SU-DHL-6 (cell line): ENCODE measurements at regions not wholly inside any gene's neighbourhood (a gene's known extent, or its start where the extent isn't known, plus 50 kb on each side); places are given as distances from the start of the nearest gene placed in this dataset.

Experiments used
- H2AFZ ChIP-seq: fragments of 200-600 bp; sonication (generic); 2 replicates; pipeline ENCODE4 v1.6.1; 2014; ENCODE audit warnings: low read depth, mild to moderate bottlenecking, moderate library complexity, mixed read lengths, antibody characterized with exemption, low read length; ENCODE audit not compliant: severe bottlenecking
- H3F3A ChIP-seq: fragments of 200-600 bp; shearing (Covaris generic); 2 replicates; pipeline ENCODE4 v1.6.0; 2016; ENCODE audit warnings: antibody characterized with exemption, mild to moderate bottlenecking; ENCODE audit not compliant: insufficient read depth
- H3K27ac ChIP-seq: fragments of 200-600 bp; sonication (generic); 2 replicates; pipeline ENCODE4 v1.5.1; 2016; ENCODE audit warnings: low read depth, mild to moderate bottlenecking, low read length, moderate library complexity, mixed read lengths
- H3K27me3 ChIP-seq: fragments of 200-600 bp; sonication (generic), shearing (Covaris generic); 2 replicates; pipeline ENCODE4 v1.6.0; 2014; ENCODE audit warnings: mild to moderate bottlenecking, low read length
- H3K36me3 ChIP-seq: fragments of 200-600 bp; sonication (generic); 2 replicates; pipeline ENCODE4 v1.6.1; 2014; ENCODE audit warnings: mild to moderate bottlenecking, low read length, mixed read lengths
- H3K4me2 ChIP-seq: fragments of 300-600, 200-600 bp; shearing (Covaris generic), sonication (generic); 2 replicates; pipeline ENCODE4 v1.6.0; 2014; ENCODE audit warnings: low read length, low read depth, mild to moderate bottlenecking; ENCODE audit not compliant: poor library complexity, severe bottlenecking
- H3K4me3 ChIP-seq: fragments of 200-600 bp; sonication (generic); 2 replicates; pipeline ENCODE4 v1.5.1; 2014; ENCODE audit warnings: antibody characterized with exemption, low read length, mild to moderate bottlenecking, mixed read lengths; ENCODE audit not compliant: insufficient read depth, poor library complexity, severe bottlenecking
- H3K79me2 ChIP-seq: fragments of 200-600 bp; sonication (generic); 2 replicates; pipeline ENCODE4 v1.6.1; 2014; ENCODE audit warnings: mild to moderate bottlenecking, low read length, moderate library complexity; ENCODE audit not compliant: insufficient read depth
- H3K9ac ChIP-seq: fragments of 200-600 bp; sonication (generic); 2 replicates; pipeline ENCODE4 v1.7.0; 2014; ENCODE audit warnings: mild to moderate bottlenecking, low read length
- H3K9me2 ChIP-seq: fragments of 200-600 bp; sonication (generic); replicated peaks from 2 replicates; pipeline ENCODE4 v1.6.1; 2014; ENCODE audit warnings: low read length; ENCODE audit not compliant: insufficient read depth
- H3K9me3 ChIP-seq: fragments of 200-600 bp; sonication (generic); 2 replicates; pipeline ENCODE4 v1.6.1; 2014; ENCODE audit warnings: low read length, mixed read lengths; ENCODE audit not compliant: insufficient read depth
- H4K20me1 ChIP-seq: fragments of 200-600 bp; sonication (generic); 2 replicates; pipeline ENCODE4 v1.6.1; 2014; ENCODE audit warnings: low read depth, mild to moderate bottlenecking, antibody characterized with exemption, low read length, moderate library complexity, mixed read lengths
- CTCF ChIP-seq: fragments of 200-600 bp; sonication (generic); IDR thresholded peaks from one replicate; pipeline ENCODE4 v1.5.1; 2017; ENCODE audit warnings: antibody characterized with exemption, mild to moderate bottlenecking, low read length, moderate library complexity; ENCODE audit not compliant: insufficient read depth, poor library complexity, severe bottlenecking
- EZH2phosphoT487 ChIP-seq: fragments of 200-600 bp; sonication (generic), shearing (Covaris generic); conservative IDR thresholded peaks from 2 replicates; pipeline ENCODE4 v1.6.1; 2018; ENCODE audit warnings: mild to moderate bottlenecking, antibody characterized with exemption, low read length, moderate library complexity, mixed read lengths

- no peaks in the 10 kb centered on the region for H3K36me3 ChIP-seq
- H3K27ac ChIP-seq, result no peak overlapping the region
- no peaks in the 10 kb centered on the region for H3K27me3 ChIP-seq
- no peaks in the 10 kb centered on the region for H3F3A ChIP-seq
- no peak overlapping the region for H3K4me3 ChIP-seq
- no peaks in the 10 kb centered on the region for H3K9me3 ChIP-seq
- TF ChIP-seq CTCF (no peak), EZH2phosphoT487 (no peak)
- no peak overlapping the region for H3K9ac ChIP-seq
- H3K79me2 ChIP-seq, result no peaks in the 10 kb centered on the region
- no peaks in the 10 kb centered on the region for H4K20me1 ChIP-seq
- no peak overlapping the region for H3K4me2 ChIP-seq
- H2AFZ ChIP-seq, result no peak overlapping the region
- no peaks in the 10 kb centered on the region for H3K9me2 ChIP-seq
These were observed 221.0 kb upstream of the NWD2 start for GRCh38 chr4:37023504-37023903.

DNA sequence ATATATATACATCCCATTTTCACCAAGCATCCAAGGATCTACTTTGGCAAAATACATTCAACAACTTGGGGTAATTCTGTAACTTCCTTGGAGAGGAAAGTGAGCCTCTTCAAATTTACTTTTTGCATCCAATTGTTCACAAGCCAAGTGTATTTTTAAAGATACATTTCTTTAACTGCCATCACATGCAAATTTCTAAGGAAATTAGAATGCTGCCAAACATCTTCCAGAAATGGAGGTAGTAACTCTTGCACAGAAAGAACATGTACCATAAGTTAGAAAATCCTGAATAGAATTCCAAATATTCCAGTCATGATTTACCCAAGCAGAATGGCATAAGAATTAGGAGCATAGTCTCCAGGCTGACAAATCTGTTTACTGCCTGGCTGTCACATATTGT lies 220.5 kb upstream of the NWD2 start:
- H3K9me2 ChIP-seq, result no peaks in the 10 kb centered on the region
- H3F3A ChIP-seq, result no peaks in the 10 kb centered on the region
- TF ChIP-seq EZH2phosphoT487 (no peak), CTCF (no peak)

GRCh38 chr4:37040816-37041215 lies 203.7 kb upstream of the NWD2 start:
- TF ChIP-seq CTCF (no peak), EZH2phosphoT487 (no peak)
- Histone ChIP-seq H3K27me3 (no peaks in the 10 kb centered on the region), H2AFZ (no peak overlapping the region), H3K36me3 (no peaks in the 10 kb centered on the region), H3K27ac (no peak overlapping the region), H3K9ac (no peak overlapping the region), H3K9me2 (no peaks in the 10 kb centered on the region), H4K20me1 (no peaks in the 10 kb centered on the region), H3F3A (no peaks in the 10 kb centered on the region), H3K9me3 (no peaks in the 10 kb centered on the region), H3K4me2 (no peak overlapping the region), H3K4me3 (no peak overlapping the region), H3K79me2 (no peaks in the 10 kb centered on the region)

More for the DNA sequence above, 220.5 kb upstream of the NWD2 start:
- Histone ChIP-seq H3K27me3 (no peaks in the 10 kb centered on the region), H3K9me3 (no peaks in the 10 kb centered on the region), H3K4me2 (no peak overlapping the region), H3K27ac (no peak overlapping the region), H2AFZ (no peak overlapping the region), H4K20me1 (no peaks in the 10 kb centered on the region), H3K36me3 (no peaks in the 10 kb centered on the region), H3K4me3 (no peak overlapping the region), H3K9ac (no peak overlapping the region), H3K79me2 (no peaks in the 10 kb centered on the region)
